Stimulated activated CD4-positive, alpha-beta T cell treated with anti-CD3 and anti-CD28 coated beads, Interleukin-1b, Interleukin-23, amount 100 ng/mL, for 4 hours (primary cell): ENCODE measurements at regions not wholly inside any gene's neighbourhood (a gene's known extent, or its start where the extent isn't known, plus 50 kb on each side); places are given as distances from the start of the nearest gene placed in this dataset.

Experiments used
- DNase-seq, 2 donors: peaks; one replicate each; pipeline ENCODE4 v3.0.0-alpha.2; 2020; ENCODE audit warnings: low read depth in 2 of 2

- DNase-seq = no peak
Observed at GRCh38 chr16:13393816-13394215, 492.4 kb downstream of the SHISA9 start.

GRCh38 chr16:13394488-13394887 is 493.1 kb downstream of the SHISA9 start:
- DNase-seq = no peak

- no peak for DNase-seq
Observed at GRCh38 chr16:13397126-13397525, 495.7 kb downstream of the SHISA9 start.

GRCh38 chr16:13401641-13402040 is 500.2 kb downstream of the SHISA9 start:
- DNase-seq = no peak

GRCh38 chr16:13402601-13403000 is 501.2 kb downstream of the SHISA9 start:
- DNase-seq = no peak

- DNase-seq = no peak
Observed at GRCh38 chr16:13403326-13403725, 501.9 kb downstream of the SHISA9 start.

GRCh38 chr16:13414154-13414553 is 505.8 kb upstream of the ERCC4 start:
- no peak for DNase-seq

- no peak for DNase-seq
Observed at GRCh38 chr16:13419589-13419988, 500.4 kb upstream of the ERCC4 start.

GRCh38 chr16:13421726-13422125 is 498.2 kb upstream of the ERCC4 start:
- DNase-seq = no peak

- DNase-seq = no peak
Observed at GRCh38 chr16:13425836-13426235, 494.1 kb upstream of the ERCC4 start.

GRCh38 chr16:13426269-13426668 is 493.7 kb upstream of the ERCC4 start:
- no peak for DNase-seq

GRCh38 chr16:13426736-13427135 is 493.2 kb upstream of the ERCC4 start:
- no peak for DNase-seq

GRCh38 chr16:13427943-13428342 is 492.0 kb upstream of the ERCC4 start:
- DNase-seq = no peak

GRCh38 chr16:13429416-13429815 is 490.5 kb upstream of the ERCC4 start:
- DNase-seq = no peak

- DNase-seq = no peak
Observed at GRCh38 chr16:13435415-13435814, 484.5 kb upstream of the ERCC4 start.

- no peak for DNase-seq
Observed at GRCh38 chr16:13435873-13436474, 484.0 kb upstream of the ERCC4 start.

- no peak for DNase-seq
Observed at GRCh38 chr16:13436641-13437412, 483.1 kb upstream of the ERCC4 start.

GRCh38 chr16:13437413-13437795 is 482.6 kb upstream of the ERCC4 start:
- DNase-seq = no peak

- no peak for DNase-seq
Observed at GRCh38 chr16:13438064-13438463, 481.9 kb upstream of the ERCC4 start.

GRCh38 chr16:13439766-13440165 is 480.2 kb upstream of the ERCC4 start:
- no peak for DNase-seq

GRCh38 chr16:13441675-13442074 is 478.3 kb upstream of the ERCC4 start:
- no peak for DNase-seq

- DNase-seq = no peak
Observed at GRCh38 chr16:13448346-13448745, 471.6 kb upstream of the ERCC4 start.

- DNase-seq = no peak
Observed at GRCh38 chr16:13453325-13453724, 466.6 kb upstream of the ERCC4 start.
